ENCODE measurements at regions not wholly inside any gene's neighbourhood (a gene's known extent, or its start where the extent isn't known, plus 50 kb on each side); places are given as distances from the start of the nearest gene placed in this dataset.

DNA sequence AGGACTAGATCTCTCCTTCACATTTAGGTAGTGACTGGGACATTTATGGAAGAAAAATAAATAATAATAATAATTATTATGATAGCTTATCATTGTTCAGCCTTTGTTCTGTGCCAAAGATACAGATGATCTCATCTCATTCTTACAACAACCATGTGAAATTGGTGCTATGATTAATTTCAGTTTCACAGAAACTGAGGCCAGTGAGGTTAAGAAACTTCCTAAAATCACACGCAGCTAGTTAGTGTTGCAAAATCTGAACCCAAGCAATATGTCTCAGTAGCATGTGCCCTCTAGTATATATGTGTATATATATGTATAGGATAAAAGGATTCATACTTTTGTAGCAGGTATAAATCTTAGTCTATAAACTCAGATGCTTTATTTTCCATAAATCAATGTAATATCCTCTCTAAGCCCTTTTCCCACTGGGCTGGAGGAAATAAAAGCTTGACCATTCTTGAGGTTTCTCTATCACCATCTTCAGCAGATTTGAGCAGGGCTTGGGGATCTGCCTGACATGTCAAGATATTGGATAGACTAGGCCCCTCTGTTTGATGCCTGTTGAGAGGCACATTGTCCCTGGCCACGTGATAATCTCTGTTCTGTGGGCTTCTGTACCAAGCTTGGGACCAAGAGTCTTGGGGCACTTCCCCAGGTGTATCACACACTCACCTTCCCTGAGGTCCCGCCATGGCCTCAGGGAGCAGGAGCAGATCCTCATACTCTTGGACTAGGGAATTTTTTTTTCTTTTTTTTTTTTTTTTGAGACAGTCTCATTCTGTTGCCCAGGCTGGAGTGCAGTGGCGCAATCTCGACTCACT is 172.6 kb upstream of the NRP1 start:
- H3K27ac ChIP-seq: no peak overlapping the region
- H3K27me3 ChIP-seq (ENCODE audit: insufficient read depth in 3 of 3, low read length in 2 of 3): no peaks in the 10 kb centered on the region
- no peaks in the 10 kb centered on the region for H3K9me3 ChIP-seq
- intact Hi-C loops (cut with DNase I): no loop called here
- H3K36me3 ChIP-seq (ENCODE audit: insufficient read depth in 1 of 2, low read depth in 1 of 2): no peaks in the 10 kb centered on the region
- no peak for ATAC-seq
- H3K4me3 ChIP-seq: no peak overlapping the region
- no peak for DNase-seq
- TF ChIP-seq, protein P1, sequence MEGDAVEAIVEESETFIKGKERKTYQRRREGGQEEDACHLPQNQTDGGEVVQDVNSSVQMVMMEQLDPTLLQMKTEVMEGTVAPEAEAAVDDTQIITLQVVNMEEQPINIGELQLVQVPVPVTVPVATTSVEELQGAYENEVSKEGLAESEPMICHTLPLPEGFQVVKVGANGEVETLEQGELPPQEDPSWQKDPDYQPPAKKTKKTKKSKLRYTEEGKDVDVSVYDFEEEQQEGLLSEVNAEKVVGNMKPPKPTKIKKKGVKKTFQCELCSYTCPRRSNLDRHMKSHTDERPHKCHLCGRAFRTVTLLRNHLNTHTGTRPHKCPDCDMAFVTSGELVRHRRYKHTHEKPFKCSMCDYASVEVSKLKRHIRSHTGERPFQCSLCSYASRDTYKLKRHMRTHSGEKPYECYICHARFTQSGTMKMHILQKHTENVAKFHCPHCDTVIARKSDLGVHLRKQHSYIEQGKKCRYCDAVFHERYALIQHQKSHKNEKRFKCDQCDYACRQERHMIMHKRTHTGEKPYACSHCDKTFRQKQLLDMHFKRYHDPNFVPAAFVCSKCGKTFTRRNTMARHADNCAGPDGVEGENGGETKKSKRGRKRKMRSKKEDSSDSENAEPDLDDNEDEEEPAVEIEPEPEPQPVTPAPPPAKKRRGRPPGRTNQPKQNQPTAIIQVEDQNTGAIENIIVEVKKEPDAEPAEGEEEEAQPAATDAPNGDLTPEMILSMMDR (IDR thresholded peaks at IDR 0.05): no peak
- WGBS, 3 donors: 86 to 90% (median 89%) methylated on average over 5 of the region's 5 CpGs
- peaks cover 11% of the 10 kb centered on the region for H3K4me1 ChIP-seq

DNA sequence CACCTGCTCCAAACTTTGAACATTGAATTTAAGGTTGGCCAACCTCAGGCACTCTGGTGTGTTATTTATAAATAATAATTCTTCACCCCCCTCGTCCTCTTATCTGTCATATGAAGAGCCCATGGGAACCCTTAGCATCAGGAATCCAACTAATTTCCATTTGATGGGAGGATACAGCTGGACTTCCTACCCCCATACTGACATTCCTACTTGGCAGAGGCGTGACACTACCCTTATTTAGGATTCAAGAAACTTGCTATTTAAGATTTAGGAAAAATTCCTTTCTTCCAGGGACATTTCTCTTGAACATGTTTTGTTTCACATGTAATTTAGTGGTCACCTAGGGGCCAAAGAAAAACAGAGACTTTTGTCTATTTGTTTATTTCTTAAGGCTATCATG is 171.9 kb upstream of the NRP1 start:
- no peaks in the 10 kb centered on the region for H3K27me3 ChIP-seq (ENCODE audit: insufficient read depth in 3 of 3, low read length in 2 of 3)
- H3K27ac ChIP-seq: no peak overlapping the region
- H3K4me3 ChIP-seq: no peak overlapping the region
- H3K9me3 ChIP-seq: no peaks in the 10 kb centered on the region
- TF ChIP-seq, protein P1 (IDR thresholded peaks at IDR 0.05): no peak
- H3K36me3 ChIP-seq (ENCODE audit: insufficient read depth in 1 of 2, low read depth in 1 of 2): no peaks in the 10 kb centered on the region
- whole genome bisulfite sequencing, 3 donors: 65 to 68% (median 66%) methylated on average over 2 of the region's 2 CpGs
- ATAC-seq (no peak), DNase-seq (no peak)
- peaks cover 11% of the 10 kb centered on the region for H3K4me1 ChIP-seq
- intact Hi-C loops (cut with DNase I): no loop called here

DNA sequence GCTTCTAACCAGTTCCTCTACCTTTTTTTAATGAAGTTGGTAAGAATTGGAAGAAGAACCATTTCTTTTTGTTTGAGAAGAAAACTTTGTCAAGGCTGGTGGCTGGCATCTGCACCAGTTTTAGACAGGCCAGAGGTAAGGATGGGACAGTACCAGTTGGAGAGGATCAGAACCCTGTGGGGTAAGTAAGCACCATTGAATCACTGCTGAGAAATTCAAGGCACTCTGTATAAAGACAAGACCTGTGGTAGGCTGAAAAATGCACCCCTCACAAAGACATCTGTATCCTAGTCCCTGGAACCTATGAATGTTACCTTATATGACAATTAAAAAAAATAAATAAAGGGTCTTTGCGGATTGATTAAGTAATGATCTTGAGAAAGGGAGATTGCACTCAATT is 166.7 kb upstream of the NRP1 start:
- Histone ChIP-seq H3K4me3 (no peak overlapping the region), H3K36me3 (ENCODE audit: insufficient read depth in 1 of 2, low read depth in 1 of 2) (no peaks in the 10 kb centered on the region), H3K27me3 (ENCODE audit: insufficient read depth in 3 of 3, low read length in 2 of 3) (no peaks in the 10 kb centered on the region), H3K4me1 (no peaks in the 10 kb centered on the region), H3K27ac (no peak overlapping the region), H3K9me3 (no peaks in the 10 kb centered on the region)
- intact Hi-C loops (cut with DNase I): no loop called here
- DNase-seq (no peak), ATAC-seq (no peak)
- 94 to 96% (median 96%) methylated on average over 1 of the region's 1 CpG for whole genome bisulfite sequencing, 3 donors
- TF ChIP-seq, protein P1 (IDR thresholded peaks at IDR 0.05): no peak

DNA sequence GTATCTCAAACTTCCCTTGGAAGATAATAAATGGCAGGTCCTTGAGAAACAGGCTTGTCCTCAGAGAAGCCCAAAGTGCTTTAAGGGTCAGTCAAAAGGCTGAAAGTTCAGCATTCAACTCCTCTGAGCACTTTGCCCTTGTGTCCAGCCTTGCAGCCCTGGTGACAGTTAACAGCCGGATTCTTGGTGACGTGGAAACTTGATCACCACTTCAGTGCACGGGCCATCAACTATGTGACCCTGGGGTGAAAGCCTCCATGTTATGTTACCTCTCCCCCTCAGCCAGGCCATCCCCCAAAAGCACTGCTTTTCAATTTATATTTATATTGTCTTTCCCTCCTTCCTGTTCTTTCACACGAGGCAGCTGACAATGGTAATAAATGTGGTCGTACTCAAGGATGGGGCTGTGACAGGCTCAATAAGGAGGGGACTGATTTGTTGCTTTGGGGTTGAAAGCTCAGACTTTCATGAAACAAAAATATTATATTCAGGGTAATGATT is 164.0 kb upstream of the NRP1 start:
- intact Hi-C loops (cut with DNase I): no loop called here
- 57 to 65% (median 64%) methylated on average over 5 of the region's 5 CpGs for WGBS, 3 donors
- no peak for DNase-seq

More for the DNA sequence above, 164.0 kb upstream of the NRP1 start:
- TF ChIP-seq, protein P1 (IDR thresholded peaks at IDR 0.05): no peak
- ATAC-seq: no peak
- Histone ChIP-seq H3K27ac (no peak overlapping the region), H3K9me3 (no peaks in the 10 kb centered on the region), H3K36me3 (ENCODE audit: insufficient read depth in 1 of 2, low read depth in 1 of 2) (no peaks in the 10 kb centered on the region), H3K4me1 (no peaks in the 10 kb centered on the region), H3K4me3 (no peak overlapping the region), H3K27me3 (ENCODE audit: insufficient read depth in 3 of 3, low read length in 2 of 3) (no peaks in the 10 kb centered on the region)

Measured in psoas muscle (tissue), 7 donors.